CD14-positive monocyte (primary cell): ENCODE measurements at regions not wholly inside any gene's neighbourhood (a gene's known extent, or its start where the extent isn't known, plus 50 kb on each side); places are given as distances from the start of the nearest gene placed in this dataset.

Experiments used
- DNase-seq, 3 donors: peaks; one replicate each; pipeline ENCODE4 v3.0.0-alpha.2; 2011 to 2022
- H2AFZ ChIP-seq: 2 replicates; pipeline ENCODE4 v1.6.0; 2012; ENCODE audit warnings: mild to moderate bottlenecking, low read depth, low read length, inconsistent platforms; ENCODE audit not compliant: insufficient read depth, poor library complexity, severe bottlenecking
- H3K27ac ChIP-seq, 2 donors: 1 replicate in 1 of 2; 2 replicates in 1 of 2; pipeline ENCODE4 v1.5.1; 2012 to 2013; ENCODE audit warnings: low read length in 2 of 2, control low read depth in 1 of 2, inconsistent platforms in 1 of 2, low read depth in 1 of 2, mild to moderate bottlenecking in 1 of 2
- H3K27me3 ChIP-seq, 2 donors: one replicate each; pipeline versions ENCODE4 v1.6.0 to v1.6.1; 2011 to 2013; ENCODE audit warnings: low read length in 2 of 2; ENCODE audit not compliant: control insufficient read depth in 2 of 2, insufficient read depth in 2 of 2
- H3K36me3 ChIP-seq, 2 donors: replicated peaks in 1 of 2; 1 replicate in 1 of 2; 2 replicates in 1 of 2; pipeline versions ENCODE4 v1.5.1 to v1.6.1; 2012 to 2013; ENCODE audit warnings: low read length in 2 of 2, control low read depth in 1 of 2, inconsistent platforms in 1 of 2, mild to moderate bottlenecking in 1 of 2; ENCODE audit not compliant: insufficient read depth in 2 of 2, control insufficient read depth in 1 of 2
- H3K4me1 ChIP-seq, 2 donors: 1 replicate in 1 of 2; 2 replicates in 1 of 2; pipeline versions ENCODE4 v1.5.1 to v1.6.1; 2012 to 2013; ENCODE audit warnings: low read length in 2 of 2, control low read depth in 1 of 2, inconsistent platforms in 1 of 2, mild to moderate bottlenecking in 1 of 2, moderate library complexity in 1 of 2; ENCODE audit not compliant: insufficient read depth in 2 of 2, control insufficient read depth in 1 of 2
- H3K4me2 ChIP-seq: replicated peaks from 2 replicates; pipeline ENCODE3; 2012; ENCODE audit warnings: low read length, moderate library complexity, mild to moderate bottlenecking; ENCODE audit not compliant: poor library complexity, severe bottlenecking; ENCODE audit errors: extremely low read depth
- H3K4me3 ChIP-seq, 3 experiments: fragments of 200-600 bp in 1 of 3; sonication (generic) in 1 of 3; replicated peaks in 1 of 3; 1 replicate in 2 of 3; 2 replicates in 1 of 3; pipeline ENCODE4 v1.5.1; 2011 to 2013; ENCODE audit warnings: low read length in 3 of 3, mild to moderate bottlenecking in 3 of 3, control low read depth in 2 of 3, low read depth in 2 of 3, inconsistent platforms in 1 of 3, moderate library complexity in 1 of 3
- H3K79me2 ChIP-seq: 2 replicates; pipeline ENCODE4 v1.6.0; 2012; ENCODE audit warnings: mild to moderate bottlenecking, control low read depth, inconsistent platforms, low read length, moderate library complexity; ENCODE audit not compliant: insufficient read depth
- H3K9ac ChIP-seq: 2 replicates; pipeline ENCODE4 v1.6.0; 2017; ENCODE audit warnings: low read length, mild to moderate bottlenecking; ENCODE audit not compliant: insufficient read depth, poor library complexity, severe bottlenecking
- H3K9me3 ChIP-seq, 2 donors: replicated peaks in 1 of 2; 1 replicate in 1 of 2; 2 replicates in 1 of 2; pipeline versions ENCODE4 v1.5.1 to v1.6.1; 2012 to 2013; ENCODE audit warnings: low read length in 2 of 2, control low read depth in 1 of 2; ENCODE audit not compliant: control insufficient read depth in 1 of 2, insufficient read depth in 1 of 2
- H4K20me1 ChIP-seq: 2 replicates; pipeline ENCODE4 v1.6.0; 2012; ENCODE audit warnings: mild to moderate bottlenecking, low read length, control low read depth, moderate library complexity; ENCODE audit not compliant: insufficient read depth
- H3K27ac Mint-ChIP-seq, 7 donors: one replicate each; pipeline ENCODE4 v1.8.0; 2020; ENCODE audit warnings: mild to moderate bottlenecking in 7 of 7, mixed read lengths in 7 of 7, moderate library complexity in 6 of 7, inconsistent platforms in 2 of 7
- H3K27me3 Mint-ChIP-seq, 3 donors: one replicate each; pipeline ENCODE4 v1.8.0; 2021 to 2022; ENCODE audit warnings: low read depth in 3 of 3, mild to moderate bottlenecking in 3 of 3, mixed read lengths in 3 of 3, moderate library complexity in 3 of 3, inconsistent platforms in 1 of 3
- H3K36me3 Mint-ChIP-seq, 2 donors: one replicate each; pipeline ENCODE4 v1.8.0; 2020; ENCODE audit warnings: mixed read lengths in 2 of 2, inconsistent platforms in 1 of 2, mild to moderate bottlenecking in 1 of 2
- H3K4me1 Mint-ChIP-seq: one replicate; pipeline ENCODE4 v1.8.0; 2020; ENCODE audit warnings: mild to moderate bottlenecking, mixed read lengths
- H3K4me3 Mint-ChIP-seq, 2 donors: one replicate each; pipeline ENCODE4 v1.8.0; 2020; ENCODE audit warnings: mild to moderate bottlenecking in 2 of 2, mixed read lengths in 2 of 2, moderate library complexity in 1 of 2
- H3K9me3 Mint-ChIP-seq, 7 donors: one replicate each; pipeline ENCODE4 v1.8.0; 2020 to 2022; ENCODE audit warnings: mixed read lengths in 7 of 7, mild to moderate bottlenecking in 6 of 7, moderate library complexity in 6 of 7, inconsistent platforms in 2 of 7
- CTCF ChIP-seq: fragments of 200-600 bp; IDR thresholded peaks from one replicate; pipeline ENCODE4 v1.8.0; 2022; ENCODE audit warnings: antibody characterized with exemption, mild to moderate bottlenecking
- WGBS: methylation state at CpG from one replicate; pipeline ENCODE4 v1.1.5; 2013; ENCODE audit warnings: missing lambda C conversion rate; ENCODE audit not compliant: insufficient coverage; 5-methylcytosine and 5-hydroxymethylcytosine counted together
- intact Hi-C, 2 donors: fragments of 100-400 bp; cut with micrococcal nuclease; formaldehyde crosslinking; loops; one replicate each; pipeline versions ENCODE4 v1.15.0 to v1.15.1; 2023

DNA sequence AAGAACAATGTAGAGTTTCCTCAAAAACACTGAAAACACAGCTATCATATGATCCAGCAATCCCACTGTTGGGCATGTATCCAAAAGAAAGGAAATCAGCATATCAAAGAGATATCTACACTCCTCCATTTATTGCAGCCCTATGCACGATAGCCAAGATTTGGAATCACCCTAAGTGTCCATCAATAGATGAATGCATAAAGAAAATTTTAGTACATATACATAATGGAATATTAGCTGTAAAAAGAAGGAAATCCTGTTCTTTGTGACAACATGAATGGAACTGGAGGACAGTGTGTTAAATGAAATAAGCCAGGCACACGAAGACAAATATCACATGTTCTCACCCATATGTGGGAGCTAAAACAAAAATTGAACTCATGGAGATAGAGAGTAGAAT, 114.5 kb upstream of the FN1 start:
- DNase-seq: no peak
- H3K27me3 Mint-ChIP-seq: peaks cover 4 to 8% (median 7%) of the 10 kb centered on the region in 3 donors
- no peak overlapping the region for H3K9ac ChIP-seq
- no peaks in the 10 kb centered on the region for H3K36me3 ChIP-seq
- TF ChIP-seq CTCF: no peak
- H4K20me1 ChIP-seq: no peaks in the 10 kb centered on the region
- no peak overlapping the region for H3K27ac ChIP-seq
- H3K4me1 Mint-ChIP-seq: no peaks in the 10 kb centered on the region
- no peaks in the 10 kb centered on the region for H3K79me2 ChIP-seq
- peaks cover 0 to 2% (median 0%) of the 10 kb centered on the region in 7 donors for H3K9me3 Mint-ChIP-seq
- H3K27ac Mint-ChIP-seq: no peak overlapping the region
- WGBS: no CpG with 5 or more reads among the region's 2 CpGs
- H3K36me3 Mint-ChIP-seq: no peaks in the 10 kb centered on the region
- H3K4me3 Mint-ChIP-seq: no peak overlapping the region
- no peak overlapping the region for H3K4me2 ChIP-seq
- H3K4me3 ChIP-seq: no peak overlapping the region
- intact Hi-C loops: no loop called here
- no peak overlapping the region for H2AFZ ChIP-seq
- H3K4me1 ChIP-seq: no peaks in the 10 kb centered on the region
- peaks cover 0 to 3% of the 10 kb centered on the region in 2 donors for H3K27me3 ChIP-seq
- H3K9me3 ChIP-seq: no peaks in the 10 kb centered on the region

DNA sequence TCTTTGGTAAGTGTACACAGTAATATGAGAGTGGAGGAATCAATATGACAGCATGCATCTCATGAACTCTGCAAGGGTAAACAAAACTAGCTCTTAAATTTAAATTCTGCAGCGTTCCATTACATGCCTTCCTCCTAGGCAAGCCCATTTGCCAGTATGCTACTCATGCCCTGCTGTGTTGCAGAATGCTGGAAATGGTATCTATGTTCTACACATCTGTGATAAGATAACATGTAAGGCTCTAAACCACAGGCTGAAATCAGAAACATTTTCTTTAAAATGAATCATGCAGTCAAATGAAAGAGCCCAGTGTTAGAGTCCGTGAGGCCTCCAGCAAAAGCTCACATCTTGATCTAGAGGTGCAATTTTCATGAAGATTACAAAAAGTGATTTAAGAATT, 112.8 kb upstream of the FN1 start:
- Histone ChIP-seq H3K4me2 (no peak overlapping the region), H3K36me3 (no peaks in the 10 kb centered on the region), H3K9me3 (no peaks in the 10 kb centered on the region), H3K27me3 (peaks cover 0 to 3% of the 10 kb centered on the region in 2 donors), H2AFZ (no peak overlapping the region), H3K4me3 (no peak overlapping the region), H3K27ac (no peak overlapping the region), H4K20me1 (no peaks in the 10 kb centered on the region), H3K79me2 (no peaks in the 10 kb centered on the region), H3K4me1 (no peaks in the 10 kb centered on the region), H3K9ac (no peak overlapping the region)
- WGBS: no CpG with 5 or more reads among the region's 2 CpGs
- no peak for TF ChIP-seq CTCF
- Mint-ChIP-seq H3K9me3 (peaks cover 0 to 5% (median 0%) of the 10 kb centered on the region in 7 donors), H3K27me3 (peaks cover 7 to 8% (median 7%) of the 10 kb centered on the region in 3 donors), H3K36me3 (no peaks in the 10 kb centered on the region), H3K27ac (no peak overlapping the region), H3K4me1 (no peaks in the 10 kb centered on the region), H3K4me3 (no peak overlapping the region)
- intact Hi-C loops: no loop called here
- no peak for DNase-seq
